Stimulated activated CD4-positive, alpha-beta T cell treated with anti-CD3 and anti-CD28 coated beads, TNF-alpha, amount 100 ng/mL, for 1 hour (primary cell): ENCODE measurements at regions not wholly inside any gene's neighbourhood (a gene's known extent, or its start where the extent isn't known, plus 50 kb on each side); places are given as distances from the start of the nearest gene placed in this dataset.

Source experiments
- DNase-seq, 3 donors: peaks; one replicate each; pipeline ENCODE4 v3.0.0-alpha.2; 2020; ENCODE audit warnings: low read depth in 3 of 3, low spot score in 1 of 3

DNA sequence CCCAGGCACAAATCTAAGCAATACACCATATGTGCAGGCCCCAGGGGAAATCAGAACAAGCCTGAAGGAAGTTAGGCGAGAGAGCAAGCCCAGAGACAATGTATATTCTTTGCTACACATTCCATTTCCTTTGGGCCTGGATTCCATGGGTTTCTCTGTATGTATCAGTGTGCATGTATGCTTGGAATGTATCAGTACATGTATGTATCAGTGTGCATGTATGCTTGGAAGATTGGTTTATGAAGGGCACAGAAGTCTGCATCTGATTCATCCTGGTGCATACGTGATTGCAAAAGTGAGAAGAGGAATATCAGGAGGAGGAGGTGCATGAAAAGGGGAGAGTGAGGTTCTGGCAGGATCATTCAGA, 232.6 kb upstream of the ANKRD55 start:
- no peak for DNase-seq

DNA sequence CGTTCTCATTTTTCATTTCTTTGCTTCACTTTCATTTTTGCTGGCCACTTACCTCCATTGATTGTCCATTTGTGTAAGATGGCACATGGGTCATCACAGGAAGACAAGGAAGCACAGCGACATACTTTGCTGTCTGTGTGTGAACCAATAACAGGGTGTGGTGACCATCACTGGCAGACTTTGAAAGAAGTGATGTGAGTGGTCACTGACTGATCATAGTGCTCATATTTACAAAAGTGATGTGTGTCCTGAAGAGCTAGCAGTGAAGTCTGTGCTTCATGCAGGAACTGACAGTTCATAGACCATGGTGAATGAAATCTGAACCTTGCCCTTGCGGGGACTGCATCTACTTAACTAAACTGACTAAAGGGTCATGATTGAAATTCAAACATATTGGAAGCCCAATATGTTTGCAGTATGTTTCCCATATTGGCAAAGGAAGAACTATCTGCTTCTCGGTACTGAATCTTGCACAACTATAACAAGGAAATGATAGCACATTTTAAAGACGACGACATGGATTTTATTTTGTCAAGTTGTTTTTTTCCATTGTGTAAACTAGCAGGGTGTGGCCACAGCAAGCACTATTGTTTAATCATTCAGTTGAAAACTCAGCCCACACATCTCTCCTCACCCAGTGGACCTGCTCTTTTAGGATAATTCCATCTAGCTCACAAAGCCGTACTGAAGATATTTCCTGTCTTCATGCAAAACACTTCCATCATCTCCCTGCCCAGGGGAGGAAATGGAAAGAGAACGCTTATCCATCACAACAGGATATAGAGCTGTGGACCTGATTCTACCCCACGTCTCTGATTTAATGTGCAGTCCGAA, 232.0 kb upstream of the ANKRD55 start:
- DNase-seq: no peak

DNA sequence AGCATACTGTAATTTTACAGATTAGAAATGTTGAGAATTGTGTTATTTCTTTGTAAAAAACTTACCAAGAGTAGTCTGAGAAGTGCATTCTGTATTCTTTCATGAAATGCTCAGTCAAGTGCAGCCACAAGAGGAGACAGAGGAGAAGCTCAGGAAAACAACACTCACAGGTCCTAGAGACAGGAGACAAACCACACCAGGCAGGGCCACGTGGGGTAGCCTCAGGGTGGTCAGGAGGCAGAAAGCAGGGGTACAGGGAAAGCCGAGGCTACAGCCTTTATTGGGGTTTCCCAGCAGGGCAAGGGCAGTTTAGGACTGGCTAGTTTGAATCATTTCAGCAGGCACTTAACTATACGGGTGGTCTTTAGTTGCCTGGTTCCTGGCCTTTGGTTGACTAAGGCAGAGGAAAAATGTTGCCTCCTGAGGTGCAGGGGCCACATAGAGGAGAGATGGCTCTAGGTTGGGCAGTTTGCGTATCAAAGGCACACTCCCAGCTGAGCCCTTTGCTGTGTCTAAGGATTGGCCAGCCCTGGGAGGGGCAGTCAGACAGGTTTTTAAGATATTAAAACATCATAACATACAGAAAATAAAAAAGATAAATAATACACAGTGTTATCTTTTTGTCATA, 230.9 kb upstream of the ANKRD55 start:
- no peak for DNase-seq

DNA sequence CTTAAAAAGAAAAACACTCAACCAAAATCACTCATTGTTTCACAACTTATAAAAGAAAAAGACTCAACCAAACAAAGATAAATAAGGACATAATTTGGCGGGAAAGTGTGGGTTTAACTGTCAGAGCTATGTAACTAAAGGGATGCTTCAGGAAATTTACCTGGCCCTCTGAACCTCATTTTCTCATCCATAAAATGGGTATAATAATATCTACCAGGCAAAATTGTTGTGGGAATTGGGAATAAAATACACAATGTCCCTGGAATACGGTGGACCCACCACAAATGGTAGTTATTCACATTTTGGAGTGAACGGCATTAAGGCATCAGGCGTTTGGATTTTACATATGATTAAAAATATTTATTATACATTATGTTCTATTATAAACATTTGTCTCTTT, 228.5 kb upstream of the ANKRD55 start:
- DNase-seq: no peak

DNA sequence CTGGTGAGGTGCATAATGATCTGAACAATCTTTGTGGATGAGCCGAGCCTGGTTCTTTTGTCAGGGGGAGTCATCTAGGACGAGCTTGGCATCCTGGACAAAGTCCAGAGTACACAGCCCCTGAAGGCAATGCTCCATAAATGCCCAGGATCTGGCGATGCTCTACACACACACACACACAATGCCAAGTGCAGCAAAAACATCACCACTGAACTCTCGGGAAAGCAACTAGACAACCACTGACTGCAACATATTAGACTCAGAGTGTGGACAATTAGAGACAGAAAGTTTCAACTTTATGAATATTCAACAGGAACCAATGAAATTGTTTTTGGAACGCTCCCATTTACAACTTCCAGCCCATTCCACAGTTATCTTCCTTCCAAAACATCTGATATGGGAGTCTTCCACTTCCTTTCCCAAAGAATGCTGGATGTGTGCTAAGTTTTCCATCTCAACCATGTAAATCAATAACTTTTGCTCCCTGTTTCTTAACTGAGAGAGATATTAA, 227.6 kb upstream of the ANKRD55 start:
- no peak for DNase-seq

DNA sequence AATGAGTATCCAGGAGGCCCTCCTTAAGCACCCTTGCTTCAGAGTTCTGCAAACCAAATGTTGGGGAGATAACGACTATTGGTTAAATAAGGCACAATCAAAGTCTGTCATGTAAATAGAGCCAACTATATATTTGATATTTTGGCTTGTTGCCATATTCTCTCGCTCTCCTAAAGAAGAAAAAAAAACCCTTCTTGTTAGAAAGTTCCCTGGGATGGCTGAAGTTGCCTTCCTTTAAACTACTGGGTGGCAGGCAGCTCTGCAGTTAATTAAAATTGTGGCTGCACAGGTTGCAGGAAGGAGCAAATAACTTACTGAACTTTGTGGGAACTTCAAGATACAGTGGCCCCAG, 227.0 kb upstream of the ANKRD55 start:
- no peak for DNase-seq

DNA sequence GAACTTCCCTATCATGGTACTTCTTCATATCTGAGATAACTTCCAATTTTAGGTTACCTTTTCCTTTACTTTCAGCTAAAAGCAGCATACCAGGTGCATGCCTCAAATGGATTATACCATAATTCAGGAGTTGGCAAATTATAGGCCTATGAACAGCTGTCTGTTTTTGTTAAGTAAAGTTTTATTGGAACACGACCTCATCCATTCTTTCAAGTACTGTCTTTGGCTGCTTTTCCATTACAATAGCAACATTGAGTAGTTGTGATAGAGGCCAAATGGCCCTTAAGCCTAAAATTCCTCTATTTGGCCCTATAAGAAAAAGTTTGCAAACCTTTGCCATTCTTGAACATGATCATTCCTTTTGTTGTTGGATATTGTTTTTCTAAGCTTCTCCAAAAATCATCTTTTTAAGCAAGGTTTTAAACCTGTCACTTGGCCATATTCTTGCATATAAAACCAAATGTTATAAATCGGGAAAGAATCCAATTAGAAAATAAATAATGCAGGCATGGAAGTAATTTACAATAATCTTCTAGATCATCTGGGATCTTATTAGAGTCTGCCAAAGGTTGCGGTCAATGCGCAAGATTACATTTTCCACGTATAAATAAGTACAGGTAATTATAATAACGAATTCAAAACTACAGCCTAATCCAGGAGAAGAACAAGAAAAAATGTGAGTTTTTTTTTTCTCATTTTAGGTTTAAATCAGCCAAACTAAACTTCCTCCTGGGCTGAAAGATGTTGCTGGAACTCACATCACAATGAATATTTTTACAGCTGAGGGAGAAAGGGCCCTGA, 226.5 kb upstream of the ANKRD55 start:
- no peak for DNase-seq

DNA sequence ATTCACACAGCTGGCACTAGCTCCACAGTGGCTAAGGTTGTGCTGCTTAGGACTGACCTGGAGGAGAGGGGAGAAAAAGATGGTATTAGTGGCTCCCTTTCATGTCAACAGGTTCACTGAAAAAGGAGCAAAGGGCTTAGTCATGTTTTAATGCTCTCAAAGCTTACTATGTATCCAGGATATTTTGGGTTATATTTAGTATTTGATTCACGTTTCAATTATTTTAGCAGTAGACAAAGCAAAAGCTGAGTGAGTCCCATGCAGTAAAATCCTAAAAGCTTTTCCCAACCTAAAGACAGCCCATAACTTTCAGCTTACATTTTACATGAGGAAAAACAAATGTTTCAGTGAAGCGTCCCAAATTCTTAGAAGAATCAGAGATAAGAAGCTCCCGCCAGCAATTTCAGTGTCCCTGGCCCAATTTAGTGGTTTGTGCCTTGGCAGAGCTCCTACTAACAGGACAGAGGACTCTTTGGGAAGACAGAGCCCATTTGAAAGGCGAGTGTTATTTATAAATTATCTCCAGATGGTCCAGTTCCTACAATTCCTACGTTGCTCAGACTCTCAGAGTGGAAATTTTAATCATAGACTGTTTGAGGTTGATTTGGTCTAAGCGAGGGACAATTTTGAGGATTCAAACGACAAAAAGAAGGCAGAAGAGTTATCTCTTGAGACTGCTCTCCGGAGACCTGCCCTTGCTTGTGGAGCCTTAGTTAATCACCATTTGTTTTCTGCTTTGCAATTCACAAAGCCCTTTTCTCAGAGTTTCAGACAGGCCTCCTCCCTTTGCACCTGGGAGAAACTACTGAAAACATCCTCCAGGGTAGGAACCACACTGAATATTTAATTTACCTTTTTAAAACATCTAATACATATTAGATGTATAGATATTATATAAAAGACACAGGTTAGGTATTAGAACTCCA, 225.0 kb upstream of the ANKRD55 start:
- DNase-seq: no peak

DNA sequence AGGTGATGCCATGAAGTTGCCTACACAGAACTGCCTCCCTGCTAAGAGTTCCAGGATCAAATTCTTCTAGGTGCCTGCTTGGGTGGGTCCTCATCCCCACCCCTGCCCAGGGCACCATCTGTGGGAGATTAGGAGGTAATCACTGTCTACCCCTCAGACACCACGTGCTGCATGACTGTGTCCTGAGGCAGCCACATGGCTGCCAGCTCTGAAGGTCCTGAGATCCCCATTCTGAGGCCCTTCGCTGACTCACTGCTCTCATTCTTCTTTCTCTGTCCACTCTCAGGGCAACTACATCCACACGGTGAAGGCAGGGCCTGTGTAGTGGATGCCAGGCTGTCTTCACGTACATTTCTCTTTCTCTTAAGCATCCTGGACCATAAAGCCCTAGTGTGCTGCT, 222.9 kb upstream of the ANKRD55 start:
- no peak for DNase-seq

DNA sequence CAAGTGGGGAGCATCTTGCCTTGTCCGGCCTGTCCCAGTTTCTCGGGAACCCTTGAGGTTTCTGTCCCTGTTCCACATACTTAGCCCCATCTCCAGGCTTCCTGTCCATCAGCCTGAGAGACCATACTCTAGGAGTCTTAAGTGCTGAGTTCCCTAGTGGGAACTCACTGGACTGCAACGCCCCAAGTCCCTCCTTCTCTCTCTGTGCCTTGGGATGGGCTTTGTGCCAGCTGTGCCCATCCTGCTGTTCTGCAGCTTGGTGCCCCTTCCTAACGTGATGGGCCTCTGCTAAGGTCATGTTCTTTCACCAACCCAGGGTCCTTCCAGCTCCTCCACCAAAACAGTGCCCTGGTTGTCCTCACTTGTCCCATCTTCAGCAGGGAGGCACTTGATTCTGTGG, 222.3 kb upstream of the ANKRD55 start:
- no peak for DNase-seq

DNA sequence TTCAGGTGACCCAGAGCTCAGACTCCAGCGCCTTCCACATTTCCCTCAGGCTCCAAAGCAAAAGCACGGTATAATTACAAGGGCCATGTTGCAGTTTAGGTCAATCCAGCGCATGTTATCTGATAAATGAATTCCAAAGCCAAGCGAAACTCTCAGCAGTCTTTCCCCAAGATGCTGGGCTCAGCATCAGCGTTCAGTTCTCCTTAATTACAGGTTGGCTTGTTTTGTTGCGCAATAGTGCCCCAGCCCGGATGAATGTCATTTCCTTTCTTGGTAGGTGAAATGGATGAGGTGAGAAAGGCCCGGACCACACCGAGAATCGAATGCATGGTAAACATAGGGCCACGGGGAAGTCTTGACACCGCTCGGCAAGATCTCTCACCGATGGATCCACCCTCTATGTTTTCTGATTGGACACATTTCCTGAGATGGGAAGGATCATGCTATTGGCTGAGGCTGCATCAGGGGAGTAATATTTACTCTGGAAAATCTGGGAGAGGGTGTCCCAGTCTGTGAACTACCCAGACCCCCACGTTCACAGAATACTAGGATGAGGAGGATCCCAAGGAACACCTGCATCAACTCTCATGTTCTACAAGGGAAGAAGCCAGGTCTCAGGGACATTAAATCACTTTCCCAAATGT, 221.2 kb upstream of the ANKRD55 start:
- no peak for DNase-seq

DNA sequence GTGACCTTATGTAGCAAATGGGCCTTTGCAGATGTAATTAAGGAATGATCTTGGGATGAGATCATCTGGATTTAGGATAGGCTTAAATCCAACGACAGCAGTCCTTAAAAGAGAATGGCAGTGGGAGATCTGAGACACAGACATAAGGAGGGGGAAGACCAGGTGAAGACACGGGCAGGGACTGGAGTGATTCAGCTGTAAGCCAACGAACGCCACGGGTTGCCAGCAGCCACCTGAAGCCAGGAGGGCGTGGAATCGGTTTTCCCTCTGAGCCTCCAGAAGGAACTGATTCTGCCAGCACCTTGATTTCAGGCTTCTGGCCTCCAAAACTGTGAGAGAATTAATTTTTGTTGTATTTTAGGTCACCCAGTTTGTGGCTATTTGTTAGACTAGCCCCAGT, 218.6 kb upstream of the ANKRD55 start:
- DNase-seq: no peak

DNA sequence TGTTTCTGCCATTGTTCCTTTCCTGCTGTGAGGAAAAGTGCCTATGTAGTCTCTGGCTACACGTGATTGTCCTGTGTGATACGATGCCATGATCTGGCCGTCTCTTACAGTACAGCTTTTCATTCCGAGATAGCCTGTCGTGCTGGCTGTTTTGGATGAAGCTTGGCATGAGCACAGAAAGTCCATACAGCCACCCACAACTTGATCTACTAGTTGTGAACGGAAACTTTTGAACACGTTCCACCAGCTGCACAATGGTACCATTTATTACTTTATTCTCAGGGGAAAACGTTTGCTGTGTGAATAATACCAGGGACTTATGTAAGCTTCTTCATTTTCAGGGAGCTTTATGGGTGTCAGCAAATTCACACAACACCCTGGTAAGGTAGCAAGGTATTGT, 217.6 kb upstream of the ANKRD55 start:
- DNase-seq: no peak

DNA sequence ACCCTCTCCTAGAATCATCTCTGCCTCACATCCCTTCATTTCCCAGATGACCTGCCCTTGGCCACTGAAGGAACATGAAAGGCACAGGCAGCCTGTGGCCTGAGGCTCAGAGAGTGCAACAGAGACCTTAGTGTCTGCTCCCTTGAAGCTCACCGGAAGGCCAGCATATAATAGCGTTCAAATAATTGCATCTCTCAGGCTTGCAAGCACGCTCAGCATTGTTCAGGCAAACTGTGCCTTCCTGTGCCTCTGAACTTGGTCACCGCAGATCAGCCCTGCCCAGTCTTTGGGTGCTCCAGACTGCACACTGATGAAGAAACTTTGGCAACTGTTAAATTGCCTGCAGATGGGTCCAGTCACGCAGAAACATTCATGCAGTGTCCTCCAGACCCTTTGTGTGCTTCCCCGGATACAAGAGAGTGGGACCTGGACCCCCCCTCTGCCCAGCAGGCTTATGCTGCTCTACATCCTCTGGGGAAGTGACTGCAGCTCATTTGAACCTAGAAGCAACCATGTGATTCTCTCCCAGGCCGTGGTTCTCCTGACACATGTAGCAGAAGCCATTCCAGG, 216.0 kb upstream of the ANKRD55 start:
- no peak for DNase-seq

DNA sequence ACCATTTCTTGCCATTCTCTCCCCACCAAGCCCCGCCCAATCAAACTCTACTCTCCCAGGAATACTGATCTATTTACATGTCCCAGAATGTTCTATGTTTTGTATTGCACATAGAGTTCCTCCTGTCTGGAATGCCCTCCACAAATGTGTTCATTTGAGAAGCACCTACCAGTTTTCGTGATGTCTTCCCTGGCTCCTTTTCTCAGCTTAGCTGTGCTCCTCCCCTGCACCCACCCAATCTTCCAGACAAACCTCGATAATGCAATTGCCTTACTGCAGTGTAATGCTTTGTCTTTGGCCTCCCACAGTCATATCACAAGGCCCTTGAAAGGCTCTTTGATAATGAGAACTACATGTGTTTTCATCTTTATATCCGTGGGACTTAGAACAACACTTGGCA, 214.5 kb upstream of the ANKRD55 start:
- no peak for DNase-seq

DNA sequence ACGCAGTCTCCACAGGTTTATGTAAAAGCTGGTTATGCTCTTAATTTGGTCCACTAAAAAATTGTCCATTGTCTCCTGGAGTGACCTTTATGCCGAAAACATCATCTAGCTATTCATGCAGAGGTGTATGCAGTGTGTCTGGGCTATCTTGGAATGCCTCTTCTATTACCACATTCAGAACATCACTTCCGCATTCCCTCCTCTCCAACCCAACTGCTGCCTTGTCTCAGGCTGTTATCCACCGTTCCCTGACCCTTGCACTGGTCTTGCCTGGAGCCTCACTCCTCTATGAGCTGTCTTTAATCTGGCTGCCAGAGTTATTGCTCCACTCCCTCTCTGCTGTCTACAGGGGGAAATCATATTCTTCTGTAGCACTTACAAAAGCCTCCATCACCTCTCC, 214.1 kb upstream of the ANKRD55 start:
- no peak for DNase-seq

DNA sequence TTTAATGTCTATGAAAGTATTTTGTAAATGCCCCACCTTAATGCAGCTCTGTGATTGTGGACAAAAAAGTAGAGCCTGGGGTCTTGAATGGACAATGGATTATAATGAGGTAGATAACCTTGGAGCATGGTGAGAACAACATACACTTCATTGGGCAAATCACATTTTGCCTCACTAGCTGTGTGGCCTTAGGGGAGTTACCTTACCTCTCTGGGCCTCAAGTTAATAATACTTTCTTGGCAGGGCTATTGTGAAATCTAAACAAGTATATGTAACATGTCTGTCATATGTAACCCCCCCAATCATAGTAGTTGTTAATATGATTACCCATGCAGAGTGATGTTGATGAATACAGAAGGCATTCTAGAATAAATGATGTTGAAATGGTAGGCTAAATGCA, 213.6 kb upstream of the ANKRD55 start:
- no peak for DNase-seq

DNA sequence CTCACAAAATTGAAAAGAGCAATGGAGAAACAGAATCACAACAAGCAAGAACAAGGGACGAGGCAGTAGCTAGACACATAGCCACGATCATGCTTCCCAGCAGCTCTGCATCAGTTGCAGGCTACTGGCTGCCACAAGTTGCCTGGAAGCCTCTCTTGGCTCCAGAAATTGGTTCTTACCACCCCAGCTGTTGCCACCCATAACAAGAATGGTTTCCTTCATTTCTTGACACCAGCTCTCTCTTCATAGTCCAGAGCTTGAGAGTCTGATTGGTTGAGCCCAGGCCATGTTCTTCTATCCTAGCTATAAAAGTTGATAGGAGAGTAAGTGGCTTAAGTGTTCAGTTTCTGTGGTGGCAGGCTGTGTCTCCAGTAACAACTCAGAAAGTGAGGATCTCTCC, 210.7 kb upstream of the ANKRD55 start:
- no peak for DNase-seq

DNA sequence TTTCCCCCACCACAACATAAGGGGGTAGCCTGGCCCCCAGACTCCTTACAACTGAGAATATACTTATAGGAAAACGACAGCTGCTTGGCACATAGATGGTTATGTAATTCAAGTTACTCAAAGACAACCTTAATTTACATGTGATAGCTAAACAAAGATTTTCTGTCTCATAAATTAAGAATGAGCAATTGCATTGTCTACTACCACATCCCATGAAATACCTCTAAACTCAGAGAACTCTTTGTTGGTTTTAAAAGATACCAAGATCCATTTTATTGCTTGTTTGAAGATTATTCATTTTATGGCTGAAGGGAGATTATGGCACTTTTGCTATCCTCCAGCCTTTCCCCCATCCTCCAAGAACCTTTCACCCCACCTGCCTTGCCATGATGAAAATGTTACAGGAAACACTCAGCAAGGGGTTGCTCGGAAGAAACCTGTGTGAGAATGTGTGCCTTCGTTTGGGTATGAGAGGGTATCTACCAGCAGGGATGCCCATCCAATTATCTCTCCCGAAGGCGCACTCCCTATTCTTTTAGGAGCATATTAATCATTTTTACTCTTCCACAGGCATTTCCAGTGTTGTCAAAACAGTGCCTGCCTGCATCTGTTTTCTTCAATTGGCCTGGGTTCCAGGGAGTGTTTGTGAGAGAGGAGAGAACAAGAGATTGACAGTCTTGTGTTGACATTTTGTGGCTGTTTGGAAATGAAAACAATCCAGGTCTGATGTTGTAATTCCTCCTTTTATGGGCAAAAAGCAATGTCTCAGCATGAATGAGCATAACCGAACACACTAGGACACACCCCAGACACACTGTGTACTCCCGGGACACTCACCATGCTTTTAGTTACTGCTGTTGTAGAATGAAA, 208.0 kb upstream of the ANKRD55 start:
- DNase-seq: no peak
